ENCODE measurements at regions not wholly inside any gene's neighbourhood (a gene's known extent, or its start where the extent isn't known, plus 50 kb on each side); places are given as distances from the start of the nearest gene placed in this dataset.

GRCh38 chr6:156550949-156551348 is 226.2 kb upstream of the ARID1B start:
- ATAC-seq, result no peak
- TF ChIP-seq ESRRG (CRISPR knock-in tag; IDR thresholded peaks at IDR 0.05) (no peak), ZFP30 (CRISPR knock-in tag; IDR thresholded peaks at IDR 0.05) (no peak), TCF4 (CRISPR knock-in tag; IDR thresholded peaks at IDR 0.05; ENCODE audit: borderline replicate concordance) (no peak), ISL1 (CRISPR knock-in tag; IDR thresholded peaks at IDR 0.05) (no peak), BACH2 (CRISPR knock-in tag; IDR thresholded peaks at IDR 0.05; ENCODE audit: borderline replicate concordance) (no peak), SNAI2 (CRISPR knock-in tag; IDR thresholded peaks at IDR 0.05) (no peak), ZNF8 (CRISPR knock-in tag; IDR thresholded peaks at IDR 0.05) (no peak), PPARA (CRISPR knock-in tag; IDR thresholded peaks at IDR 0.05; ENCODE audit: borderline replicate concordance) (no peak), GLIS3 (CRISPR knock-in tag; IDR thresholded peaks at IDR 0.05) (no peak), ZNF565 (CRISPR knock-in tag; conservative IDR thresholded peaks at IDR 0.05; ENCODE audit: low read depth) (no peak)
- TF ChIP-seq, protein P1, sequence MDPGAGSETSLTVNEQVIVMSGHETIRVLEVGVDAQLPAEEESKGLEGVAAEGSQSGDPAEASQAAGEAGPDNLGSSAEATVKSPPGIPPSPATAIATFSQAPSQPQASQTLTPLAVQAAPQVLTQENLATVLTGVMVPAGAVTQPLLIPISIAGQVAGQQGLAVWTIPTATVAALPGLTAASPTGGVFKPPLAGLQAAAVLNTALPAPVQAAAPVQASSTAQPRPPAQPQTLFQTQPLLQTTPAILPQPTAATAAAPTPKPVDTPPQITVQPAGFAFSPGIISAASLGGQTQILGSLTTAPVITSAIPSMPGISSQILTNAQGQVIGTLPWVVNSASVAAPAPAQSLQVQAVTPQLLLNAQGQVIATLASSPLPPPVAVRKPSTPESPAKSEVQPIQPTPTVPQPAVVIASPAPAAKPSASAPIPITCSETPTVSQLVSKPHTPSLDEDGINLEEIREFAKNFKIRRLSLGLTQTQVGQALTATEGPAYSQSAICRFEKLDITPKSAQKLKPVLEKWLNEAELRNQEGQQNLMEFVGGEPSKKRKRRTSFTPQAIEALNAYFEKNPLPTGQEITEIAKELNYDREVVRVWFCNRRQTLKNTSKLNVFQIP (CRISPR knock-in tag; IDR thresholded peaks at IDR 0.05; ENCODE audit: borderline replicate concordance, low read depth), result no peak
- TF ChIP-seq, protein P2, sequence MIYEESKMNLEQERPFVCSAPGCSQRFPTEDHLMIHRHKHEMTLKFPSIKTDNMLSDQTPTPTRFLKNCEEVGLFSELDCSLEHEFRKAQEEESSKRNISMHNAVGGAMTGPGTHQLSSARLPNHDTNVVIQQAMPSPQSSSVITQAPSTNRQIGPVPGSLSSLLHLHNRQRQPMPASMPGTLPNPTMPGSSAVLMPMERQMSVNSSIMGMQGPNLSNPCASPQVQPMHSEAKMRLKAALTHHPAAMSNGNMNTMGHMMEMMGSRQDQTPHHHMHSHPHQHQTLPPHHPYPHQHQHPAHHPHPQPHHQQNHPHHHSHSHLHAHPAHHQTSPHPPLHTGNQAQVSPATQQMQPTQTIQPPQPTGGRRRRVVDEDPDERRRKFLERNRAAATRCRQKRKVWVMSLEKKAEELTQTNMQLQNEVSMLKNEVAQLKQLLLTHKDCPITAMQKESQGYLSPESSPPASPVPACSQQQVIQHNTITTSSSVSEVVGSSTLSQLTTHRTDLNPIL (CRISPR knock-in tag; IDR thresholded peaks at IDR 0.05; ENCODE audit: low read depth), result no peak
- TF ChIP-seq, protein P3, sequence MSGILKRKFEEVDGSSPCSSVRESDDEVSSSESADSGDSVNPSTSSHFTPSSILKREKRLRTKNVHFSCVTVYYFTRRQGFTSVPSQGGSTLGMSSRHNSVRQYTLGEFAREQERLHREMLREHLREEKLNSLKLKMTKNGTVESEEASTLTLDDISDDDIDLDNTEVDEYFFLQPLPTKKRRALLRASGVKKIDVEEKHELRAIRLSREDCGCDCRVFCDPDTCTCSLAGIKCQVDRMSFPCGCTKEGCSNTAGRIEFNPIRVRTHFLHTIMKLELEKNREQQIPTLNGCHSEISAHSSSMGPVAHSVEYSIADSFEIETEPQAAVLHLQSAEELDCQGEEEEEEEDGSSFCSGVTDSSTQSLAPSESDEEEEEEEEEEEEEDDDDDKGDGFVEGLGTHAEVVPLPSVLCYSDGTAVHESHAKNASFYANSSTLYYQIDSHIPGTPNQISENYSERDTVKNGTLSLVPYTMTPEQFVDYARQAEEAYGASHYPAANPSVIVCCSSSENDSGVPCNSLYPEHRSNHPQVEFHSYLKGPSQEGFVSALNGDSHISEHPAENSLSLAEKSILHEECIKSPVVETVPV (CRISPR knock-in tag; IDR thresholded peaks at IDR 0.05), result no peak

GRCh38 chr6:156545931-156546330 is 231.2 kb upstream of the ARID1B start:
- no peak for ATAC-seq
- TF ChIP-seq OSR1 (CRISPR knock-in tag; IDR thresholded peaks at IDR 0.05) (no peak), PATZ1 (CRISPR knock-in tag; IDR thresholded peaks at IDR 0.05; ENCODE audit: borderline replicate concordance) (no peak), GLIS3 (CRISPR knock-in tag; IDR thresholded peaks at IDR 0.05) (no peak), ZNF8 (CRISPR knock-in tag; IDR thresholded peaks at IDR 0.05) (no peak), PPARA (CRISPR knock-in tag; IDR thresholded peaks at IDR 0.05; ENCODE audit: borderline replicate concordance) (no peak), TOX (CRISPR knock-in tag; IDR thresholded peaks at IDR 0.05; ENCODE audit: borderline replicate concordance) (no peak), BACH2 (CRISPR knock-in tag; IDR thresholded peaks at IDR 0.05; ENCODE audit: borderline replicate concordance) (no peak), CSDC2 (CRISPR knock-in tag; IDR thresholded peaks at IDR 0.05) (no peak)
- TF ChIP-seq, protein P3 (CRISPR knock-in tag; IDR thresholded peaks at IDR 0.05), result no peak
- TF ChIP-seq, protein P1 (CRISPR knock-in tag; IDR thresholded peaks at IDR 0.05; ENCODE audit: borderline replicate concordance, low read depth), result no peak

GRCh38 chr6:156545021-156545420 is 232.2 kb upstream of the ARID1B start:
- no peak for ATAC-seq
- TF ChIP-seq, protein P1 (CRISPR knock-in tag; IDR thresholded peaks at IDR 0.05; ENCODE audit: borderline replicate concordance, low read depth), result no peak
- TF ChIP-seq ARNTL (CRISPR knock-in tag; IDR thresholded peaks at IDR 0.05; ENCODE audit: borderline replicate concordance, low read depth), result no peak
- TF ChIP-seq GLIS3 (CRISPR knock-in tag; IDR thresholded peaks at IDR 0.05), result no peak
- TF ChIP-seq PATZ1 (CRISPR knock-in tag; IDR thresholded peaks at IDR 0.05; ENCODE audit: borderline replicate concordance), result no peak
- no peak for TF ChIP-seq ZFP3 (CRISPR knock-in tag; IDR thresholded peaks at IDR 0.05)
- TF ChIP-seq ZNF70 (CRISPR knock-in tag; IDR thresholded peaks at IDR 0.05), result no peak
- TF ChIP-seq, protein P2 (CRISPR knock-in tag; IDR thresholded peaks at IDR 0.05; ENCODE audit: low read depth), result no peak
- no peak for TF ChIP-seq ZC3H10 (CRISPR knock-in tag; IDR thresholded peaks at IDR 0.05)
- TF ChIP-seq, protein P3 (CRISPR knock-in tag; IDR thresholded peaks at IDR 0.05), result no peak
